ENCODE measurements at regions not wholly inside any gene's neighbourhood (a gene's known extent, or its start where the extent isn't known, plus 50 kb on each side); places are given as distances from the start of the nearest gene placed in this dataset.
A peak's percentile ranks its signal among the peaks of the same experiment; 100 is the strongest.

GRCh38 chr18:62629031-62629430 is 86.3 kb upstream of the PHLPP1 start:
- TF ChIP-seq CTCF (IDR thresholded peaks at IDR 0.05) = no peak
- Histone ChIP-seq H3K27ac (no peak overlapping the region), H3K4me3 (no peak overlapping the region), H3K9me3 (no peaks in the 10 kb centered on the region), H3K27me3 (no peaks in the 10 kb centered on the region), H3K4me1 (no peaks in the 10 kb centered on the region), H3K36me3 (no peaks in the 10 kb centered on the region)
- ATAC-seq (no peak), DNase-seq (no peak)
- intact Hi-C loops (cut with DNase I) = no loop called here

GRCh38 chr18:62631173-62631572 is 84.2 kb upstream of the PHLPP1 start:
- H3K27me3 ChIP-seq = no peaks in the 10 kb centered on the region
- H3K4me1 ChIP-seq = no peaks in the 10 kb centered on the region
- intact Hi-C loops (cut with DNase I) = no loop called here
- H3K9me3 ChIP-seq = no peaks in the 10 kb centered on the region
- DNase-seq (no peak), ATAC-seq (no peak)
- H3K27ac ChIP-seq = no peak overlapping the region
- no peaks in the 10 kb centered on the region for H3K36me3 ChIP-seq
- no peak for TF ChIP-seq CTCF (IDR thresholded peaks at IDR 0.05)
- H3K4me3 ChIP-seq = no peak overlapping the region

GRCh38 chr18:62632788-62633455 is 82.4 kb upstream of the PHLPP1 start:
- no peaks in the 10 kb centered on the region for H3K27me3 ChIP-seq
- H3K9me3 ChIP-seq = no peaks in the 10 kb centered on the region
- no peak for DNase-seq
- H3K36me3 ChIP-seq = no peaks in the 10 kb centered on the region
- H3K27ac ChIP-seq = no peak overlapping the region
- H3K4me3 ChIP-seq = no peak overlapping the region
- no peak for TF ChIP-seq CTCF (IDR thresholded peaks at IDR 0.05)
- H3K4me1 ChIP-seq = no peaks in the 10 kb centered on the region
- no peak for ATAC-seq
- intact Hi-C loops (cut with DNase I) = no loop called here

- no peak for ATAC-seq
- TF ChIP-seq CTCF (IDR thresholded peaks at IDR 0.05) = no peak
- Histone ChIP-seq H3K9me3 (no peaks in the 10 kb centered on the region), H3K4me3 (no peak overlapping the region), H3K36me3 (no peaks in the 10 kb centered on the region), H3K4me1 (no peaks in the 10 kb centered on the region), H3K27ac (no peak overlapping the region), H3K27me3 (no peaks in the 10 kb centered on the region)
- intact Hi-C loops (cut with DNase I) = no loop called here
- no peak for DNase-seq
These were observed 80.9 kb upstream of the PHLPP1 start for GRCh38 chr18:62634458-62634857.

- DNase-seq (no peak), ATAC-seq (peak; percentile 23)
- H3K4me1 ChIP-seq = no peaks in the 10 kb centered on the region
- no peak for TF ChIP-seq CTCF (IDR thresholded peaks at IDR 0.05)
- no peaks in the 10 kb centered on the region for H3K36me3 ChIP-seq
- intact Hi-C loops (cut with DNase I) = no loop called here
- H3K9me3 ChIP-seq = no peaks in the 10 kb centered on the region
- no peak overlapping the region for H3K27ac ChIP-seq
- no peaks in the 10 kb centered on the region for H3K27me3 ChIP-seq
- H3K4me3 ChIP-seq = no peak overlapping the region
These were observed 80.2 kb upstream of the PHLPP1 start for GRCh38 chr18:62634979-62635630.
